GM18498 (cell line): ENCODE measurements at regions not wholly inside any gene's neighbourhood (a gene's known extent, or its start where the extent isn't known, plus 50 kb on each side); places are given as distances from the start of the nearest gene placed in this dataset.
A peak's percentile ranks its signal among the peaks of the same experiment; 100 is the strongest.

Source experiments
- ATAC-seq: cut with Tn5 transposase; IDR thresholded peaks from one replicate; pipeline ENCODE4 v1.9.1; 2021; ENCODE audit warnings: mild to moderate bottlenecking, moderate library complexity; ENCODE audit not compliant: unreplicated experiment

DNA sequence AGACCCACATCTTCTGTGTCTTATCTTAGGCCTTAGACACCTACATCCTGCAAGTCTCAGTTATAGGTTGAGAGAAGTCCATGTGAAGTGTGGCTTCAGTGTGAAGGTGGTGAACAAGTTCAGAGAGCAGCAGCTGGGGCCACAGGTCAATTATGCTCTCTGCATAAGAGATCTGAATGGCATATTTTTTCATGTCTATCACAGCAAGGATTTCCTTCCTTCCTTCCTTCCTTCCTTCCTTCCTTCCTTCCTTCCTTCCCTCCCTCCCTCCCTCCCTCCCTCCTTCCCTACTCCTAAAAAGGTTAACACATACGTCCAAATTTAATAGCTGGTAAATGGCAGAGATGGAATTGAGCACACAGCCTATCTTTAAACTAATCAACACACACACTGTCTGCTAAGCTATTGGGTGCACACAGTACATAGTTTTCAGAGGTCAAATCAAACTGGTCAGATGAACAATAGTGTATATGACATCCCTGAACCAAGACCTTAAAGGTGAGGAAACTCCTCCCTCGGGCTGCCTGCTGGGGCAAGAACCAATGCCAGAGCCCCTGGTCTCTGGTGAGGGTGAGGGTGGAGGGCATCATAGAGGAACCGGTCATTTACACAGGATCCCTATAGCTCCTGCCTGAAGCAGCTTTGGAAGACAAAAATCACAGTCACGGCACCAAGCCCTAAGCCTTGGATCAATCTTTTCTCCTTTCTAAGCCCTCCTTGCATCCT, 240.9 kb downstream of the ICOS start:
- peak; percentile 34 for ATAC-seq

DNA sequence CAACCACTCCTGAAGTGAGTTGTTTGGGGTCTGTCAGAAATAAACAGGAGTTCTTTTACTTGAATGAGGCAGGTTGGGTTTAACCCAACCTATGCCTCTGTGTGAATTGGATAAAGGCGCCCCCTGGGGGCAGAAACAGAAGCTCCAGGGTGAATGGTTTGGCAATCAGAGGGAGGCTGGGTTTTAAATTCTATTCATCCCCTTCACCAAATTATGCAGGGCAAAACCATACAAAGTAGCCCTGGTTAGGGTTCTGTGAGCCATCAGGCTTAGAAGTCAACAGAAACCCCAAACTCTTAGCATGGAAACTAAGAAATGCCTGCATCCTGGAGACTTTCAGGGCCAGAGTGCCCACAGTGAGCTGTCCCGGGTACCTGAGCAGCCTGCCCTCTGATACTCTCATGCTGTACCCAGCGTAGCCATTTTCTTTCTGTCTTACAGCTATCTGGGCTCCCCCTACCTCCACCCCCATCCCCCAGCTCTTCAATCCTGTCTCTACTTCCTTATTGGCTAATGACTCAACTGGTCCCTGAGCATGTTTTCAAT, 241.5 kb downstream of the ICOS start:
- peak; percentile 82 for ATAC-seq

DNA sequence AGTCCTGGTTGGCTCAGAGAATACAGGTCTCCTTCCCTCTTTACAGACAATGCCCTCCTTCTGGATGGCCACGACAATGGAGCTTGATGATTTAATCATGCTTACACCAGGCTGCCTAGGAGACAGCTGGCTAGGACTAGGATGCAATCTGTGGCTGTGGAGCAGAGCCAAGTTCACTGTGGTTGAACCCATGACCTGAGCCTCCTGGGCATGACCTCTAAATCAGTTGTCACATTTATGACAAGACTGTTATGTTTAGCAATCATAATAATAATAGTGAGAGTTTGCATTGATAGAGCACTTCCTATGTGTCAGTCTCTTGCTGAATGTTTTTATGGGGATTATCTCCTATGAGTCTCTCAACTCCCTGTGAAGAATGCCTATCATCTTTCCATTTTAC, 244.1 kb downstream of the ICOS start:
- ATAC-seq: no peak

DNA sequence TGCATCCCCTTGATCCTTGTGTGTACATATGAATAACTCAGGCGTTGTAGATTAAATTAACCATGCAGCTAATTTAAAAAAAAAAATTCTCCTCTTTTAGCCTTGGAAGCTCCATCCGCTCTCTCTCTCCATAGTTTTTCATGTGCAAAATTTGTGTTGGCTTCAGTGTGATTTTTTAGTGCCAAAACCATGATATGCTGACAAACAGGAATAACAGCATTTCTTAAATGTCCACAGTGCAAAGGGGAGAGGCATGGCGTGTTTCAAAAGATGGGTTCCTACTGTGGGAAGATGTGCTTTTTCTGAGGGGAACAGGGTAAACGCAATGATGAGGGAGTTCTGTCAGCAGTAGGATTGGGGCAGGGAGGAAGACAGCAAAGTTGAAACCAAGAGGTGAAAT, 247.0 kb downstream of the ICOS start:
- no peak for ATAC-seq

DNA sequence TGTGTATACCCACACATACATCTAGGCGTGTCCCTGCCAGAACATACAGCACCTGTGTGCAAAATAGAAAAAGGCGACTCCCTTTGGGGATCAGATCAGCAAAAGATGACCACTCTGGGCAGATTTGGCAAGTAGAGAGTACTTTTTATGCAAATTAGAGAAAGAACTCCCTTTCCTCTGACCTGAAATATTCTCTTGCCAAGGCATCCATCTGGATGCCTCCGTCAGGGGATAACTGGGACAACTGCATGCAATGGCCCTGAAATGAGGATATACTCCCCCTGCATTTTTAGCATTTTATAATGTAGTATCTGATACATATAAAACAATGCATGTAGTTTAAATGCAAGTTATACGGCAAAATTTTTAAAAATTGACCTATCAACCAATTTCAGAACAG, 247.7 kb downstream of the ICOS start:
- no peak for ATAC-seq

DNA sequence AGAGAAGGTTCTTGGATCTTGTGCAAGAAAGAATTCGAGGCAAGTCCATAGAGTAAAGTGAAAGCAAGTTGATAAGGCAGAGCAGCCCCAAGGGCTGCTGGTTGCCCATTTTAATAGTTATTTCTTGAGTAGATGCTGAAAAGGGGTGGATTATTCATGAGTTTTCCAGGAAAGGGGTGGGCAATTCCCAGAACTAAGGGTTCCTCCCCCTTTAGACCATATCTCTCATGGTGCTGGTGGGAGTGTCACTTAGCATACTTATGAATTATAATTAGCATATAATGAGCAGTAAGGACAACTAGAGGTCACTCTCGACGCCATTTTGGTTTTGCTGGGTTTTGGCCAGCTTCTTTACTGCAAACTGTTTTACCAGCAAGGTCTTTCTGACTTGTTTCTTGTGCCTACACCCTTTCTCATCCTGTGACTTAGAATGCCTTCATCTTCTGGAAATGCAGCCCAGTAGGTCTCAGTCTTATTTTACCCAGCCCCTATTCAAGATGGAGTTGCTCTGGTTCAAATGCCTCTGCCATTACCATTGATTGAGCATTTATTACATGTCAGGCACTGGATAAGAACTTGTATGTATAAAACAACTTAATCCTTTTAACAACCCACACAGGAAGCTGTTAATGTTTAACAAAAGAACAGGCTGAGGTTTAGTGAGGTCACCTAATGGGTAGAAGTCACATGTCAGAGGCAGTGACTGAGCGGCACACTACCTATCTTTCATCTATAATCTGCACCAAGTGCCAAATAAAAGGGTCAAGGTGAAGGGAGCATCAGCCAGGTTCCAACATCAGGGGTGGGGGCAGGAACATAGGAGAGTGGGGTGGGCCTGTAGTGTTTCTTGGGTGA, 250.9 kb downstream of the ICOS start:
- no peak for ATAC-seq

DNA sequence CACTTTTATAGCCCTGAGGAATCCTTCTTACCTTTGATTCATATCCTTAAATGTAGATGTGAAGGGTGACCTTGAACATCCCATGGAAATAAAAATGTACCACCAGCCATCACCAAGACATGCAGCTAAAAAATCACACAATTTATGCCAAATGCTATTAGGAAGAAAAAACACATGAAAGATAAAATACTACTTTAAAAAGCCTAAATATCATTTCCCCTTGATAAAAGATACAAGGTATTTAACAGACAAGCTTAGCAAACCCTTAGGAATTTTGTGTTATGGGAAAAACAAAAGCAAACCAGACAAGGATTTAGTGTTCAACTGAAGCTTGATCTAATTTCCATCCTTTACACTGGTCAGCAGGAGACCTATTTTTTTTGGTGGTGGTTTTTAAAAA, 255.0 kb downstream of the ICOS start:
- no peak for ATAC-seq

DNA sequence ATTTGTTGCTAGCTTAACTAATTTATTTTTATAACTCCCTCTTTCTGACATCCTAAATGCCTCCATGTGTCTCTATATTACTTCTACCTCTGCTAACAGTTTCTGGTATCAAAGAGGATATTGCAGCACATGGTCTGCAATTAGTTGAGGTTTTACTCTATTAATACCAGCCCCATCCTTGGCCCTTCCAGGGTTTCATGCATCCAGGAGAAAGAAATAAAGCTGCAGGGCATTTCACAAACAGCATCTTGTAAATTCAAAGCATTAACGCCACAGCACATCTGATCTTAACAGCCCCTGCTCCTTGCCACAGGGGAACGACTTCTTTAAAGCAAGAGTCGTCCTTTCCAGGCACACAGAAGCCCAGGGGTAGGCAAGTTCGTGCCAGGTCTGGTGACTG, 258.9 kb downstream of the ICOS start:
- no peak for ATAC-seq

DNA sequence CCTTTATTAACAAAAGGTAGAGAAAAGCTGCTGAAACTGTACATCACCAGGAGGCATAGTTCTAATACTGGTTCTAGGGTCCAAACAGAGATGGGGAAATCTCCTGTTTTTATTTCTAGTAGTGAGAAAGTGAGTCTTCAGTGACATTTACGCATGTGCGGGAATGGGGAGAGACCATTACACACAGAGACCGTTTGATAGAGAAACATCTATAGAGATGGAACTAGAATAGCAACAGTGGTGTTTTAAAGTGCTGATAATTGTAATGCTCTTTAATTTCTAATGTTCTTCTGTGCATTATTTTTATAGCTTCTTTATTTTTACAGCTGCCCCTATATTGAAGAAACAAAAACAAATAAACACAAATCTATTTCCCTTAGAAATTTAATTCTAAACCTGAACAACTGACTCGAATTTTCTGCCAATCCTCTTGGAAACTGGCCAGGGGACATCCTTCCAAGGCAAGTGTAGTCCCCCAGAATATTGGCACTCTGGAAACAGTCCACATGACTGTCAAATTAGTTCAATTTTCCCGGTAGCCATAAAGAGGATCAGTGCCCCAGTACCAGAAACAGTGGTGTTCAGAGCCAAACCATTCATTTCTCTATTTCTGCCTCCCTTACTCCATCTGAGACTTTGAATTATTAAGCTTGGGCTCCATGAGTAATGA, 260.9 kb downstream of the ICOS start:
- no peak for ATAC-seq

DNA sequence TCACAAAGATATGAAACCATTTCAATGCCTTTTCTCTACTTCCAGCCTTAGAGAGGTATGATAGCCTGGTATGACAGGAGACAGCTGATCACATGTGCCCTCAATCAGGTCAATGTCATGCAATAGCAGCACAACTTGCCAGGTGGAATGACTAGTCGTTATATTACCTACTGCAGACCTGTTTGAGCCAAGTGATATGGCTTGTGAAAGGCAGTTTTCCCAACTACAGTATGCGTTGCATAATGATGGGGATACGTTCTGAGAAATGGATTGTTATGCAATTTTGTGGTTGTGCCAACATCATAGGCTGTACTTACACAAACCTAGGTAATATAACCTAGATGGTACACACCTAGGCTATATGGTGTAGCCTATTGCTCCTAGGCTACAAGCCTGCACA, 262.8 kb downstream of the ICOS start:
- ATAC-seq: no peak

DNA sequence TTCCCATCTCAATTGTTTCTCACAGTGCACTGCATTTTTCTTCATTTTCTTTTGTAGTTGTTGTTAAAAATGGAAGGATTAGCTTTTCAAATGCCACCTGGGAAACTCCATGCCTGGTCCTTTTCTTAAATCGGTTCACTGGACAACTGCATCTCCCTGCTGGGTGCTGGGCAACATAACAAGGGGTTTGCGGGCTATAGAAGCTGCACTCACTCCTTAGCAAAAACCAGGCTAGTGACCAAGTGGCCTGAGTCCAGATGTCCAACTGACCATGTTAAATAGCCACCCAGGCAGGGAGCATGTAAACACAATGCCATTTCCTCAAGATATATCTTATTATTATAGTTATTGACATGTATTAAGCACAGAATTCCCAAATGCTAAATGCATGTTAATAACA, 264.9 kb downstream of the ICOS start:
- ATAC-seq: no peak

DNA sequence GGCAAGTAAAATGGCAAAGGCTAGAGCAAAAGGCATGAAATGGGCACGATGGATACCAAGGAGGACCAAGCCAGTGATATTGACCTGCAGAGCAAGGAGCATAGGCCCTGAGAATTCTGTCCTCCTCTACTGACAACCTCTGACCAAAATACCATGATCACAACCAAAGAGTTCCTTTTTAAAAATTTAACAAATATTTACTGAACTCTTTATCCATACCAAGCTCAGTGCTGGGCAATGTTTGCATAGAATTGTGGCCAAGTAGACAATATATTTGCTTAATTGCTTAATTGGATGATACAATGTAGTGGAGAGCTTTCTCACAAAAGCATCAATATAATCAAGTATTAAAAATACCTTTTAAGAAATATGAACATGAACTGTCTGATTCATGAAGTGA, 265.7 kb downstream of the ICOS start:
- ATAC-seq: no peak

DNA sequence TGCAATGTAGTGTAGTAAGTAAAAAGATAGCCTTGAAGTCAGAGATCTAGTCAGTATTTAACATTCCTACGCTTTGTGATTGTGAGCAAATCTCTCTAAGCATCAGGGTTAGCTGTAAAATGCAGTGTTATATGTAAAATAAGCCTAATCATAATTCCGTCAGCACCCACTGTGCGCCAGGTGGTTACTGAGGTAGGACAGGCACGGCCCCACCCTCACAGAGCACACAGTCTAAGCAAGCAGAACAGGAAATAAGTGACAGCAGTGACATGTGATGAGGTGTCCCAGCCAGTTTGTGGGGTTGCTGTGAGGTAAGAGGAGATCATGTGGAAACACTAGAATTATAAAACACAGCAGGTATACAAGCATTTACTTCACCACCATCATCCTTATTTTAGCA, 267.1 kb downstream of the ICOS start:
- ATAC-seq: no peak

DNA sequence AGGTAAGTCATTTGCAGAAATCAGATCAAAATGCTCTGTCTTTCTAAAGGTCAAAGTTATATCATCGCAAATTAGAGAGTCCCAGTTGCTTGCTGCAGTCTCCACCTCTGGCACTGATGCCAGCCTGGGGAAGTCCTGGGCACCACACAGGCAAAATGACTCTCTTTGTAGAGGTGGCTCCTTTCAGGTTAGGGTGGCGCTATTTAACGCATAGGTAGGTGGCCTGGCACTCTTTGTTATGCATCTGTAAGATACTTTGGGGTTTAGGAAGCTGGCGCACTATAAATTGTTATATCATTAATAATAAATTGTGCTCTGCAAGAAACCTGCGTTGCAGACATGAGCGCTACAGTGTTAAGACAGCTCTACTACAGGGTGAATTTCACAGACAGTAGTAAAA, 268.5 kb downstream of the ICOS start:
- ATAC-seq: no peak

DNA sequence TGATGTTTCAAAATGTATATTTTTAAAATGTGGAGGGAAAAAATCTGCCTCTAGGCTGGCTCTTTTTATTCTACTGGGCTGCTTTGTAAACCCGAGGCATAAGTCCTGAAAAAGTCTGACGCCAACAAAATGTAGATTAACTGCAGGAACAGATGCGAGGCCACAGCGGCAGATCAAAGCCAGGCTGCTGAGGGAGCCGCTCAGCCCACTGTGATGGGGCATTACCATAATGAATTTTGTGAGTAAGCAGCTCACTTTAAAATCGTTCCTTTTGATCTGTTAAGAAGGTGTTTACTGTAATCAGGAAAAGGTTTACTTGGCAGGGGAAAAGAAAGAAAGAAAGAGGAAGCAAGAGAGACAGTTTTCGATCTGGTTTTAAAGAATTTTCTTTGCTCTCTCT, 269.0 kb downstream of the ICOS start:
- no peak for ATAC-seq

DNA sequence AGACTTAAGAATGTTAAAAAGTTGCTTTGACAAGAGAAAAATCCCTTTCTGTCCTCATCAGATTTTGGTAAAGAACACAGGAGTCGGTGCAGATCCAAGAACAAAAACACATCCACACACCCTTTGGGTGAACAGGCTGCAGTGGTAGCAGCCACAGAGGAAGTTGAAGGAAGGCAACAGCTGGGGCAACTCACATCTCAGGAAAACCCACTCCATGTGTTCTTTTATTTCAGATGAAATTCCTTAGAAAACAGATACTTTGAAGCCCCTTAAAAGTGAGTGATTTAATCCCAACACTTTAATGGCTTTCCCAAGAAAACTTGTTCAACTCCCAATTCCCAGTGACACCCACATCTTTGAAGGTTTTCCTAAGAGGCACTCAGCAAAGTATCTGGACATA, 271.3 kb downstream of the ICOS start:
- no peak for ATAC-seq

DNA sequence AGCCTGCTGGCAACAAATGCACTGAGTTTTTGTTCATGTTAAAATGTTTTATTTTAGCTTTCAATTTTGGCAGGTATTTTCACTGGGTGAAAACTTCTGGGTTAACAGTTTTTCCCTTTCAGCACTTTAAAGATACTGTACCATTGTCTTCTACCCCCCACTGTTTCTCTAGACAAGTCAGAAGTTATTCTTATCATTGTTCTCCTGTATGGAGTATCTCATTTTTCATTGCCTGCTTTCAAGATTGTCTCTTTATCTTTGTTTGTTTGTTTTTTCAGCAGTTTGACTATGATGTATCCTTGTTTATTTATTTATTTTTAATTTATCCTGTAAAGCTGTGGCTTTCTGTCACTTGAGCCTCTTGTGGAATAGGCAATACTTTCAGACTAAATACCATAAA, 277.0 kb downstream of the ICOS start:
- no peak for ATAC-seq

DNA sequence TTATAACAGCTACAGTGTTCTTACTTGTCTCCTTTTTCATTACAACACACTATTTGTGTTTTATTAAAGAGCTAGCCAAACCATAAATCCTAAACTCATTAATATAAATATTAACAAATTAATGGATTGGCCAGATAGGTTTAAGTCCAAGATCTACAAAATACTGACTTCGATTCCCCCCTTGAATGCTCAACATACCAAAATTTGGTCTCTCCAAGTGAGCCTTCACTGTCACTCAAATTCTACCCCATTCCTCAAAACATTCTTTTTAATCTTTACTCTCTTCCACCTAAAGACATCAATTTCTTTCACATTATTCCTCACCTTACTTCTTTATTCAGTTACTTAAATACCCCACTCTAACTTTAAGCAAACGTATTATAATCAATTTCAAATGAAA, 281.5 kb downstream of the ICOS start:
- no peak for ATAC-seq

DNA sequence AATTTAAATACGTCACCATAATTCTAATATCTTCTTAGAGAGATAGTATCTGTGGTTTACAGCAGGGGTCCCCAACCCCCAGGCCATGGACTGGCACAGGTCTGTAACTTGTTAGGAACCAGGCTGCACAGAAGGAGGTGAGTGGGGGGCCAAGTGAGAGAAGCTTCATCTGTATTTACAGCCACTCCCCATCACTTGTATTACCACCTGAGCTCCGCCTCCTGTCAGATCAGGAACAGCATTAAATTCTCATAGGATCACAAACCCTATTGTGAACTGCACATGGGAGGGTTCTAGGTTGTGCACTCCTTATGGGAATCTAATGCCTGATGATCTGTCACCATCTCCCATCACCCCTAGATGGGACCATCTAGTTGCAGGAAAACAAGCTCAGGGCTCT, 282.6 kb downstream of the ICOS start:
- no peak for ATAC-seq

DNA sequence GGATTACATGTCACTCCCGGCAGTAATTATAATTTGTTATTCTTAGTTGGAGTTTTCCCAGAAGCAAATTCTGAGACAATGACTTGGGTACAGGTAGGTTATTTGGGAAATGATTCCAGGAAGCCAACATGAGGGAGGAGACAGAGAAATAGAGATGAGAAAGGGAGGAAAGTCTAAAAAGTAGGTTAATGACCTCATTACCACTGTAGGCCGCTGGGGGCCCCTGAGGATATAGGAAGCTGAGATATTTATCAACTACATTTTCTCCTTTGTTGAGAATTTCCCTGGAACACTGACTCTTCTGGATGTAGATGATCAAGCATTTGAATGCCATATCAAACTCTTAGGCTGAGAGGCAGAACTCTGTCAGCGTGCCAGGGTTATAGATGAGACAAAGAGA, 284.3 kb downstream of the ICOS start:
- no peak for ATAC-seq

DNA sequence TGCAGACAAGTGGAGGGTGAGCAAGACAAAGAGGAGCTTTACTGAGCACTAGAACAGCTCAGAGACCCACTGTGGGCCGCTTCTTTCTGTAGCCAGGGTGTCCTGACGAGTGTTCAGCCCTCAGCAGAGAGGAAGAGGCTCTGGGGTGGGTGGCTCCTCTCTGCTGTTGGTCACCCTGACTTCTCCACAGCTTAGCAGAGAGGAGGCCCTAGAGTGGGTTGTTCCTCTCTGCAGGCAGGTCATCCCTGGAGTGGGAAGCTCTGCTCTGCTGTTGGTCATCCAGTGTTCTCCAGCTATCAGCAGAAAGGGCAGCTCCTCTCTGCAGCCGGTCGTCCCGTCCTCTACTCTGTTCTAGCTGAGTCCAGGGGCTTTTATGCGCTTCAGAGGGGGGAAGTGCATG, 286.5 kb downstream of the ICOS start:
- ATAC-seq: no peak

DNA sequence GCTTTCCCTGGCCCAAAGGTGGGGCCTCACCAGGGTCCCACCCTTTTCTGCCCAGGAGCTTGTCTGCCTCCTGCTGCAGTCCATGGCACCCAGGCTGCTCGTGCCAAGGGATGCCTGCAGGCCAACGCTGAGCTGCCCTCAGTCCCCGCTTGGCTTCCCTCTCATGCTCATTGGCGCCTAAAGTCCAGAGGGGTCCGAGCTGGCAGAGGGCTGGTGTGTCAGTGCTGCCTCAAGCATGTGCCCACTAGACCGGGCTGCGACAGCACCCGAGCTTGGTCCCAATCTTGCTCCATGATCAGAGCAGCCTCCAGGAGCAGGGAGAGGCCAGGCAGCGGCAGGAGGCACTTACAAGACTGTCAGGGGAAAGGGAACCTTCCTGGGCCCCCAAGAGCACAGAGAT, 287.0 kb downstream of the ICOS start:
- no peak for ATAC-seq
